GM23338 (cell line): ENCODE measurements at regions not wholly inside any gene's neighbourhood (a gene's known extent, or its start where the extent isn't known, plus 50 kb on each side); places are given as distances from the start of the nearest gene placed in this dataset.

Experiments used
- ATAC-seq: fragments of 200-7000 bp; cut with Tn5 transposase; 3 replicates; pipeline ENCODE4 v1.9.1; 2020
- DNase-seq: peaks from one replicate; pipeline ENCODE4 v3.0.0-alpha.2; 2015; ENCODE audit warnings: low spot score
- H2AFZ ChIP-seq: fragments of 200-600 bp; sonication (generic); 2 replicates; pipeline ENCODE4 v1.8.0; 2016; ENCODE audit warnings: antibody characterized with exemption, mild to moderate bottlenecking, moderate library complexity
- H3F3A ChIP-seq: fragments of 200-600 bp; sonication (generic); replicated peaks from 2 replicates; pipeline ENCODE4 v1.8.0; 2017; ENCODE audit warnings: antibody characterized with exemption, mixed run types, low read depth
- H3K27ac ChIP-seq: fragments of 200-600 bp; sonication (generic); 2 replicates; pipeline ENCODE4 v1.6.1; 2016; ENCODE audit warnings: low read depth
- H3K27me3 ChIP-seq: fragments of 200-600 bp; sonication (generic); 2 replicates; pipeline ENCODE4 v1.8.0; 2016; ENCODE audit warnings: mild to moderate bottlenecking, mixed run types, moderate library complexity; ENCODE audit not compliant: insufficient read depth
- H3K36me3 ChIP-seq: fragments of 200-600 bp; sonication (generic); 2 replicates; pipeline ENCODE4 v1.8.0; 2016; ENCODE audit warnings: mild to moderate bottlenecking; ENCODE audit not compliant: insufficient read depth
- H3K4me1 ChIP-seq: fragments of 200-600 bp; sonication (generic); 2 replicates; pipeline ENCODE4 v1.8.0; 2016; ENCODE audit warnings: mild to moderate bottlenecking, moderate library complexity; ENCODE audit not compliant: insufficient read depth
- H3K4me2 ChIP-seq: fragments of 200-600 bp; sonication (generic); 2 replicates; pipeline ENCODE4 v1.7.1; 2017; ENCODE audit warnings: mixed run types
- H3K4me3 ChIP-seq: fragments of 200-600 bp; sonication (generic); 2 replicates; pipeline ENCODE4 v1.6.1; 2016; ENCODE audit warnings: mixed run types
- H3K79me2 ChIP-seq: fragments of 200-600 bp; sonication (generic); replicated peaks from 2 replicates; pipeline ENCODE4 v1.8.0; 2017; ENCODE audit warnings: mild to moderate bottlenecking; ENCODE audit not compliant: insufficient read depth
- H3K9me2 ChIP-seq: fragments of 200-600 bp; sonication (generic); 2 replicates; pipeline ENCODE4 v1.8.0; 2017; ENCODE audit not compliant: insufficient read depth
- H4K20me1 ChIP-seq: fragments of 200-600 bp; sonication (generic); replicated peaks from 2 replicates; pipeline ENCODE4 v1.8.0; 2017; ENCODE audit warnings: mild to moderate bottlenecking; ENCODE audit not compliant: insufficient read depth
- H3K27ac Mint-ChIP-seq: 2 replicates; pipeline ENCODE4 v1.8.0; 2020; ENCODE audit warnings: inconsistent platforms, mild to moderate bottlenecking, moderate library complexity, mixed read lengths
- H3K27me3 Mint-ChIP-seq: 3 replicates; pipeline ENCODE4 v1.8.0; 2022; ENCODE audit warnings: low read depth, mild to moderate bottlenecking, moderate library complexity, mixed read lengths, inconsistent platforms; ENCODE audit not compliant: insufficient read depth, poor library complexity
- H3K36me3 Mint-ChIP-seq: 3 replicates; pipeline ENCODE4 v1.8.0; 2021; ENCODE audit warnings: low read depth, mild to moderate bottlenecking, inconsistent platforms, moderate library complexity, mixed read lengths
- H3K4me1 Mint-ChIP-seq: 3 replicates; pipeline ENCODE4 v1.8.0; 2020; ENCODE audit warnings: mild to moderate bottlenecking, inconsistent platforms, mixed read lengths
- H3K4me3 Mint-ChIP-seq: 3 replicates; pipeline ENCODE4 v1.8.0; 2021; ENCODE audit warnings: moderate library complexity, mild to moderate bottlenecking, inconsistent platforms, mixed read lengths
- H3K9me3 Mint-ChIP-seq: 3 replicates; pipeline ENCODE4 v1.8.0; 2020; ENCODE audit warnings: moderate library complexity, mild to moderate bottlenecking, inconsistent platforms, mixed read lengths
- CREB1 ChIP-seq: fragments of 250-450 bp; sonication (Bioruptor Pico); IDR thresholded peaks from 2 replicates; pipeline ENCODE4 v1.5.0; 2020; ENCODE audit warnings: low read depth, mild to moderate bottlenecking, moderate library complexity
- ETS1 ChIP-seq: IDR thresholded peaks from 2 replicates; pipeline ENCODE4 v1.6.1; 2016; ENCODE audit warnings: antibody characterized with exemption
- EZH2 ChIP-seq: fragments of 200-600 bp; sonication (generic); IDR thresholded peaks from one replicate; pipeline ENCODE4 v1.8.0; 2017; ENCODE audit warnings: antibody characterized with exemption, mild to moderate bottlenecking, low read depth; ENCODE audit not compliant: unreplicated experiment
- EZH2phosphoT487 ChIP-seq: fragments of 200-600 bp; sonication (generic); IDR thresholded peaks from one replicate; pipeline ENCODE4 v1.8.1; 2018; ENCODE audit warnings: antibody characterized with exemption; ENCODE audit not compliant: unreplicated experiment
- JUNB ChIP-seq: IDR thresholded peaks from one replicate; pipeline ENCODE4 v1.6.1; 2016; ENCODE audit warnings: antibody characterized with exemption; ENCODE audit not compliant: unreplicated experiment
- NANOG ChIP-seq: IDR thresholded peaks from 2 replicates; pipeline ENCODE4 v1.6.1; 2016; ENCODE audit warnings: antibody characterized with exemption, borderline replicate concordance
- STAT1 ChIP-seq: IDR thresholded peaks from one replicate; pipeline ENCODE4 v1.6.1; 2016; ENCODE audit warnings: antibody characterized with exemption; ENCODE audit not compliant: unreplicated experiment
- ZNF114 ChIP-seq: fragments of 250-450 bp; sonication (Bioruptor Pico); IDR thresholded peaks from 2 replicates; pipeline ENCODE4 v1.5.0; 2020; ENCODE audit warnings: mild to moderate bottlenecking, moderate library complexity
- ZNF331 ChIP-seq: fragments of 250-450 bp; sonication (Bioruptor Pico); IDR thresholded peaks from 2 replicates; pipeline ENCODE4 v1.5.0; 2020; ENCODE audit warnings: low read depth, mild to moderate bottlenecking, moderate library complexity
- TF ChIP-seq, protein P1 (sequence below): fragments of 250-450 bp; sonication (Bioruptor Pico); IDR thresholded peaks from 2 replicates; pipeline ENCODE4 v1.5.0; 2020; ENCODE audit warnings: mild to moderate bottlenecking, moderate library complexity

GRCh38 chr9:11135851-11136250 lies 523.0 kb upstream of the PTPRD start:
- no peak overlapping the region for H3K4me2 ChIP-seq
- no peaks in the 10 kb centered on the region for H3K9me2 ChIP-seq
- H3K36me3 ChIP-seq: no peaks in the 10 kb centered on the region
- H3K27me3 ChIP-seq: no peaks in the 10 kb centered on the region
- H3K4me1 ChIP-seq: no peaks in the 10 kb centered on the region
- H3F3A ChIP-seq: no peaks in the 10 kb centered on the region
- no peak overlapping the region for H3K4me3 ChIP-seq
- no peak overlapping the region for H3K27ac ChIP-seq
- ATAC-seq (no peak), DNase-seq (no peak)
- Mint-ChIP-seq H3K4me3 (no peak overlapping the region), H3K27ac (peak overlapping the region; percentile 70; the same call in 1 of the 2 replicates), H3K4me1 (no peaks in the 10 kb centered on the region), H3K36me3 (no peaks in the 10 kb centered on the region), H3K9me3 (no peaks in the 10 kb centered on the region), H3K27me3 (peaks cover 2% of the 10 kb centered on the region)
- TF ChIP-seq EZH2 (no peak), ETS1 (no peak), CREB1 (no peak), ZNF331 (CRISPR knock-in tag) (no peak), STAT1 (no peak)
- H3K79me2 ChIP-seq: no peaks in the 10 kb centered on the region
- no peaks in the 10 kb centered on the region for H4K20me1 ChIP-seq
- 0 out of 2 replicates have a peak overlapping the region, but pooled peaks have one; percentile 48 for H2AFZ ChIP-seq

DNA sequence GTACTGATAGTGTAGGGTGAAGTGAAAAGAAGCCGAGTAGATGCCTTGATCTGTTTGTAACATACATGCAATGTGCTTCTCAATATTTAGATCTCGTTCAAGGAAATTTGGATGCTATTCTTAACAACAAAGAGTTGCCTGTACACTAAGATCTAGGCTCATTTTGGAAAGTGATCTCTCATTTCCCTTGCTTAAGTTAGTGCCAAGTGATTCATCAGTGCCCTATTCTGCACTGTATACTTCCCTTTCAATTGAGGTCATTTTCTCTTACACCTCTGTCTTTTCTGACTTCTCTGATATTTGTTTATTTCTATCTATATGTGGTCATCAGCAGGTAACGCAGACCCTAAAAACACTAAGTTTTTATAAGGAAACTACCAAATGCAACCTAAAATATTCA lies 528.6 kb upstream of the PTPRD start:
- Mint-ChIP-seq H3K4me3 (no peak overlapping the region), H3K27ac (no peak overlapping the region), H3K4me1 (no peaks in the 10 kb centered on the region), H3K9me3 (no peaks in the 10 kb centered on the region), H3K36me3 (no peaks in the 10 kb centered on the region), H3K27me3 (peaks cover 2% of the 10 kb centered on the region)
- TF ChIP-seq NANOG (no peak), ZNF331 (CRISPR knock-in tag) (no peak), EZH2phosphoT487 (no peak), ZNF114 (CRISPR knock-in tag) (no peak), EZH2 (no peak)
- H2AFZ ChIP-seq: no peak overlapping the region
- H3F3A ChIP-seq: no peaks in the 10 kb centered on the region
- H3K27ac ChIP-seq: no peak overlapping the region
- no peak for ATAC-seq
- no peak for DNase-seq
- no peaks in the 10 kb centered on the region for H3K9me2 ChIP-seq
- H3K79me2 ChIP-seq: no peaks in the 10 kb centered on the region
- H3K4me2 ChIP-seq: no peak overlapping the region
- no peaks in the 10 kb centered on the region for H3K4me1 ChIP-seq
- H3K36me3 ChIP-seq: no peaks in the 10 kb centered on the region
- H4K20me1 ChIP-seq: no peaks in the 10 kb centered on the region
- H3K4me3 ChIP-seq: no peak overlapping the region
- no peaks in the 10 kb centered on the region for H3K27me3 ChIP-seq

DNA sequence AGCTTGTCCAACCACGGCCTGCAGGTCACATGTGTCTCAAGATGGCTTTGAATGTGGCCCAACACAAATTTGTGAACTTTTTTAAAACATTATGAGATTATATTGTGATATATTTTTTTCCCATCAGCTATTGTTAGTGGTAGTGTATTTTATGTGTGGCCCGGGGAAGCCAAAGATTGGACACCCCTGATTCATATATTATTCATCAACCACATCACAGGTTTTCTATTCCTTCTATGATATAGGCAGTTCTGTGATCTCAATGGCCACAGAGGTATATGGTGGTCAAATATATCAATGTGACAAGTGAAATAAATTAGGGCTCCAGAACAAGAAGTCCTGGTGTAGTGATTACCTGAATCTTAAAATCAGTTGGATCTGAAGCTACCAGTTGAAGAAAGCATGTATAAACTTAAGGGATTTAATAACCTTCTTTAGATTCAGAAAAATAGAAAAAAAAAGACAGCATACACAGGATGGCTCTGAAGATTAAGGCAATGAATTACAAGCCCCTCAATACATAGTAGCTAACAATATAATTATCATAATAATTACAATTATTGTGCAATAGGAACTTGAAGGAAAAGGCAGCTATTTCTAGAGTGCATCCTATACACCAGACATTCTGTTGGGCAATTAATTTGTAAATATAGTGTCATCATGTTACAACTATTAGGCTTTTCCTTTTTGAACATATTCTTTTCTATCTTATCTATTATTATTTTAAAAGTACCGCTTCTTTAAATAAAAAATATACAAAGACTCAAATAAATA lies 530.4 kb upstream of the PTPRD start:
- H3K27ac Mint-ChIP-seq: no peak overlapping the region
- no peaks in the 10 kb centered on the region for H3K79me2 ChIP-seq
- no peaks in the 10 kb centered on the region for H3F3A ChIP-seq
- no peaks in the 10 kb centered on the region for H3K27me3 ChIP-seq
- no peaks in the 10 kb centered on the region for H3K9me2 ChIP-seq
- H4K20me1 ChIP-seq: no peaks in the 10 kb centered on the region
- H3K4me1 ChIP-seq: no peaks in the 10 kb centered on the region
- DNase-seq (no peak), ATAC-seq (no peak)
- H3K4me3 Mint-ChIP-seq: no peak overlapping the region
- H3K27me3 Mint-ChIP-seq: peaks cover 2% of the 10 kb centered on the region
- no peaks in the 10 kb centered on the region for H3K9me3 Mint-ChIP-seq
- H3K4me3 ChIP-seq: no peak overlapping the region
- H3K36me3 Mint-ChIP-seq: no peaks in the 10 kb centered on the region
- no peak overlapping the region for H2AFZ ChIP-seq
- no peaks in the 10 kb centered on the region for H3K4me1 Mint-ChIP-seq
- no peak overlapping the region for H3K27ac ChIP-seq
- no peak overlapping the region for H3K4me2 ChIP-seq
- H3K36me3 ChIP-seq: no peaks in the 10 kb centered on the region
- no peak for TF ChIP-seq EZH2
- TF ChIP-seq JUNB: no peak
- TF ChIP-seq, protein P1, sequence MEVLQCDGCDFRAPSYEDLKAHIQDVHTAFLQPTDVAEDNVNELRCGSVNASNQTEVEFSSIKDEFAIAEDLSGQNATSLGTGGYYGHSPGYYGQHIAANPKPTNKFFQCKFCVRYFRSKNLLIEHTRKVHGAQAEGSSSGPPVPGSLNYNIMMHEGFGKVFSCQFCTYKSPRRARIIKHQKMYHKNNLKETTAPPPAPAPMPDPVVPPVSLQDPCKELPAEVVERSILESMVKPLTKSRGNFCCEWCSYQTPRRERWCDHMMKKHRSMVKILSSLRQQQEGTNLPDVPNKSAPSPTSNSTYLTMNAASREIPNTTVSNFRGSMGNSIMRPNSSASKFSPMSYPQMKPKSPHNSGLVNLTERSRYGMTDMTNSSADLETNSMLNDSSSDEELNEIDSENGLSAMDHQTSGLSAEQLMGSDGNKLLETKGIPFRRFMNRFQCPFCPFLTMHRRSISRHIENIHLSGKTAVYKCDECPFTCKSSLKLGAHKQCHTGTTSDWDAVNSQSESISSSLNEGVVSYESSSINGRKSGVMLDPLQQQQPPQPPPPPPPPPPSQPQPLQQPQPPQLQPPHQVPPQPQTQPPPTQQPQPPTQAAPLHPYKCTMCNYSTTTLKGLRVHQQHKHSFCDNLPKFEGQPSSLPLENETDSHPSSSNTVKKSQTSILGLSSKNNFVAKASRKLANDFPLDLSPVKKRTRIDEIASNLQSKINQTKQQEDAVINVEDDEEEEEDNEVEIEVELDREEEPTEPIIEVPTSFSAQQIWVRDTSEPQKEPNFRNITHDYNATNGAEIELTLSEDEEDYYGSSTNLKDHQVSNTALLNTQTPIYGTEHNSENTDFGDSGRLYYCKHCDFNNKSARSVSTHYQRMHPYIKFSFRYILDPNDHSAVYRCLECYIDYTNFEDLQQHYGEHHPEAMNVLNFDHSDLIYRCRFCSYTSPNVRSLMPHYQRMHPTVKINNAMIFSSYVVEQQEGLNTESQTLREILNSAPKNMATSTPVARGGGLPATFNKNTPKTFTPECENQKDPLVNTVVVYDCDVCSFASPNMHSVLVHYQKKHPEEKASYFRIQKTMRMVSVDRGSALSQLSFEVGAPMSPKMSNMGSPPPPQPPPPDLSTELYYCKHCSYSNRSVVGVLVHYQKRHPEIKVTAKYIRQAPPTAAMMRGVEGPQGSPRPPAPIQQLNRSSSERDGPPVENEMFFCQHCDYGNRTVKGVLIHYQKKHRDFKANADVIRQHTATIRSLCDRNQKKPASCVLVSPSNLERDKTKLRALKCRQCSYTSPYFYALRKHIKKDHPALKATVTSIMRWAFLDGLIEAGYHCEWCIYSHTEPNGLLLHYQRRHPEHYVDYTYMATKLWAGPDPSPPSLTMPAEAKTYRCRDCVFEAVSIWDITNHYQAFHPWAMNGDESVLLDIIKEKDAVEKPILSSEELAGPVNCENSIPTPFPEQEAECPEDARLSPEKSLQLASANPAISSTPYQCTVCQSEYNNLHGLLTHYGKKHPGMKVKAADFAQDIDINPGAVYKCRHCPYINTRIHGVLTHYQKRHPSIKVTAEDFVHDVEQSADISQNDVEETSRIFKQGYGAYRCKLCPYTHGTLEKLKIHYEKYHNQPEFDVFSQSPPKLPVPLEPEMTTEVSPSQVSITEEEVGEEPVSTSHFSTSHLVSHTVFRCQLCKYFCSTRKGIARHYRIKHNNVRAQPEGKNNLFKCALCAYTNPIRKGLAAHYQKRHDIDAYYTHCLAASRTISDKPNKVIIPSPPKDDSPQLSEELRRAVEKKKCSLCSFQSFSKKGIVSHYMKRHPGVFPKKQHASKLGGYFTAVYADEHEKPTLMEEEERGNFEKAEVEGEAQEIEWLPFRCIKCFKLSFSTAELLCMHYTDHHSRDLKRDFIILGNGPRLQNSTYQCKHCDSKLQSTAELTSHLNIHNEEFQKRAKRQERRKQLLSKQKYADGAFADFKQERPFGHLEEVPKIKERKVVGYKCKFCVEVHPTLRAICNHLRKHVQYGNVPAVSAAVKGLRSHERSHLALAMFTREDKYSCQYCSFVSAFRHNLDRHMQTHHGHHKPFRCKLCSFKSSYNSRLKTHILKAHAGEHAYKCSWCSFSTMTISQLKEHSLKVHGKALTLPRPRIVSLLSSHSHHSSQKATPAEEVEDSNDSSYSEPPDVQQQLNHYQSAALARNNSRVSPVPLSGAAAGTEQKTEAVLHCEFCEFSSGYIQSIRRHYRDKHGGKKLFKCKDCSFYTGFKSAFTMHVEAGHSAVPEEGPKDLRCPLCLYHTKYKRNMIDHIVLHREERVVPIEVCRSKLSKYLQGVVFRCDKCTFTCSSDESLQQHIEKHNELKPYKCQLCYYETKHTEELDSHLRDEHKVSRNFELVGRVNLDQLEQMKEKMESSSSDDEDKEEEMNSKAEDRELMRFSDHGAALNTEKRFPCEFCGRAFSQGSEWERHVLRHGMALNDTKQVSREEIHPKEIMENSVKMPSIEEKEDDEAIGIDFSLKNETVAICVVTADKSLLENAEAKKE (CRISPR knock-in tag): no peak
- no peak for TF ChIP-seq ZNF114 (CRISPR knock-in tag)
- TF ChIP-seq ZNF331 (CRISPR knock-in tag): no peak
